Muscle layer of colon (tissue), 2 donors: ENCODE measurements at regions not wholly inside any gene's neighbourhood (a gene's known extent, or its start where the extent isn't known, plus 50 kb on each side); places are given as distances from the start of the nearest gene placed in this dataset.
"Not testable (repeated sequence)": the region's sequence is repeated elsewhere in the genome, so short reads cannot be mapped to it uniquely, and the experiment has no call there.

Experiments used
- H3K27ac ChIP-seq: one replicate; pipeline ENCODE4 v1.7.0; 2013; ENCODE audit warnings: low read depth, mild to moderate bottlenecking, low read length, moderate library complexity
- H3K27me3 ChIP-seq, 2 donors: one replicate each; pipeline ENCODE4 v1.7.0; 2013; ENCODE audit warnings: low read length in 2 of 2, mild to moderate bottlenecking in 2 of 2; ENCODE audit not compliant: insufficient read depth in 2 of 2, control insufficient read depth in 1 of 2
- H3K36me3 ChIP-seq: one replicate; pipeline ENCODE4 v1.7.0; 2013; ENCODE audit warnings: mild to moderate bottlenecking, low read length; ENCODE audit not compliant: insufficient read depth
- H3K4me1 ChIP-seq: one replicate; pipeline ENCODE4 v1.7.0; 2013; ENCODE audit warnings: mild to moderate bottlenecking, low read length; ENCODE audit not compliant: insufficient read depth
- H3K4me3 ChIP-seq, 2 donors: one replicate each; pipeline ENCODE4 v1.7.0; 2013; ENCODE audit warnings: low read length in 2 of 2, low read depth in 1 of 2, mild to moderate bottlenecking in 1 of 2, moderate library complexity in 1 of 2
- H3K9ac ChIP-seq: one replicate; pipeline ENCODE4 v1.7.0; 2013; ENCODE audit warnings: low read length
- H3K9me3 ChIP-seq: one replicate; pipeline ENCODE4 v1.7.0; 2013; ENCODE audit warnings: mild to moderate bottlenecking, low read length
- donor health status: abdominal sarcoma.
- donor health status: Adenocarcinoma of cecum.

- H3K4me1 ChIP-seq: peaks cover 3% of the 10 kb centered on the region
Observed at GRCh38 chr2:11877764-11878163, 131.3 kb downstream of the LPIN1 start.

GRCh38 chr2:11885253-11885652 is 138.8 kb downstream of the LPIN1 start:
- H3K4me1 ChIP-seq, H3K9me3 ChIP-seq, H3K4me3 ChIP-seq, H3K36me3 ChIP-seq, H3K9ac ChIP-seq, H3K27ac ChIP-seq, H3K27me3 ChIP-seq: not testable (repeated sequence)

More at GRCh38 chr2:11877764-11878163, 131.3 kb downstream of the LPIN1 start:
- Histone ChIP-seq H3K9ac (no peak overlapping the region), H3K36me3 (no peaks in the 10 kb centered on the region), H3K27ac (no peak overlapping the region), H3K4me3 (no peak overlapping the region), H3K27me3 (no peaks in the 10 kb centered on the region), H3K9me3 (no peaks in the 10 kb centered on the region)

DNA sequence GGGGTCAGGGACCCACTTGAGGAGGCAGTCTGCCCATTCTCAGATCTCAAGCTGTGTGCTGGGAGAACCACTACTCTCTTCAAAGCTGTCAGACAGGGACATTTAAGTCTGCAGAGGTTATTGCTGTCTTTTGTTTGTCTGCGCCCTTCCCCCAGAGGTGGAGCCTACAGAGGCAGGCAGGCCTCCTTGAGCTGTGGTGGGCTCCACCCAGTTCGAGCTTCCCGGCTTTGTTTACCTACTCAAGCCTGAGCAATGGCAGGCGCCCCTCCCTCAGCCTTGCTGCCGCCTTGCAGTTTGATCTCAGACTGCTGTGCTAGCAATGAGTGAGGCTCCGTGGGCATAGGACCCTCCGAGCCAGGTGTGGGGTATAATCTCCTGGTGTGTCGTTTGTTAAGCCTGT is 140.5 kb downstream of the LPIN1 start:
- not testable (repeated sequence) for H3K36me3 ChIP-seq, H3K9me3 ChIP-seq, H3K9ac ChIP-seq, H3K4me3 ChIP-seq, H3K4me1 ChIP-seq, H3K27me3 ChIP-seq, H3K27ac ChIP-seq

DNA sequence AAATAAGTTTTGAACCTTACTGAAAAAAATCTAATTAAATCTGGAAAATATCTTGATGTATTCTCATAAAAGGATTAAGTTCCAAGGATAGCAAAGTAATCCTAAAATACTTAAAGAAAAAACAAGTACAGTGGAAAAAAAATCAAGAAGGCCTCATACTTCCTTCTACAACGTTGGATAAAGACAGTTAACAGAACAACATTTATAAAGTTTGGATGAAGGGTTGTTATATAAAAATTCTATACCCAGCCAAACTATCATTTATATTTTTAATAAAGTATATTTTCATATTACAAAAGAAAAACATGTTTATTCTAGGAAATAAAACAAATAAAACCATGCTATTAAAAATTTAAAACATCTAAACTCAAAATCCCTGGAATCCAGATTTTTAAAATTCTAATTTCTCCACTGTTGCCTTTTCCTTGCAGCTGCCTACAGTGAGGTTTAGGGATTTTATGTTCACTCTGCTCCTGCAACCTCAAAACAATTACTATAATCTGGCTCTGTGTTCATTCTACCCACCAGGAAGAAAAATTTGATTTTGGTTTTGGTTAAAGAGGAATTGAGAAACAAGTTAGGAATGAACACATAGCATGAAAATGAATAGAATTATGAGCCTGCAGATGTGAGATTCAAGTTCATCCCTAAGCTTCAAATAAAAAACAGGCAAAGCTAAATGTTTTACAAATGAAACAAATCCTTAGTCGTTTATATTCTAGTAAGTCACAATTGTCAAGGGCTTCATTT is 142.8 kb downstream of the LPIN1 start:
- Histone ChIP-seq H3K4me3 (no peak overlapping the region), H3K36me3 (no peaks in the 10 kb centered on the region), H3K9ac (no peak overlapping the region), H3K9me3 (no peaks in the 10 kb centered on the region), H3K27ac (no peak overlapping the region), H3K27me3 (no peaks in the 10 kb centered on the region), H3K4me1 (no peaks in the 10 kb centered on the region)

DNA sequence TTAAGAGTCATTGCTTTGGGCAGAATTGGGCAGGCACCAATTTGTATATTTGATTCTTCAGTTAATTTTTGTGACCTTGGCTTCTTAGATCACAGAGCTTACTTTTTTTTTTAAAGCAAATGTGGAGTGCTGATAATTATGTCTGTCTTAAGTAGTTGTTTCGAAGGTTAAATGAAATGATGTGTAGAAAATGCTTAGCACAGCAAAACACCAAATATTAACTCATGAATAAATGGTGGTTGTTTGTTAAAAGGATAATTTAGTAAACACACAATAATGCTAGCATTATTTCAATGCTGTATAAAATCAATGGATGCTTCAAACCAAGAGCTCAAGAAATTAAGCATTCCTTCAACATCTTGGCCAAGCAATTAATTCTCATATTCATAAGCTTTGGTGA is 143.4 kb downstream of the LPIN1 start:
- Histone ChIP-seq H3K9me3 (no peaks in the 10 kb centered on the region), H3K4me1 (no peaks in the 10 kb centered on the region), H3K27me3 (no peaks in the 10 kb centered on the region), H3K4me3 (no peak overlapping the region), H3K27ac (no peak overlapping the region), H3K9ac (no peak overlapping the region), H3K36me3 (no peaks in the 10 kb centered on the region)

- no peak overlapping the region for H3K9ac ChIP-seq
- H3K27me3 ChIP-seq: no peaks in the 10 kb centered on the region
- H3K36me3 ChIP-seq: no peaks in the 10 kb centered on the region
- no peaks in the 10 kb centered on the region for H3K4me1 ChIP-seq
- no peaks in the 10 kb centered on the region for H3K9me3 ChIP-seq
- no peak overlapping the region for H3K27ac ChIP-seq
- H3K4me3 ChIP-seq: no peak overlapping the region
Observed at GRCh38 chr2:11891028-11891427, 144.6 kb downstream of the LPIN1 start.

GRCh38 chr2:11891671-11892440 is 145.4 kb downstream of the LPIN1 start:
- Histone ChIP-seq H3K27ac (no peak overlapping the region), H3K36me3 (no peaks in the 10 kb centered on the region)

GRCh38 chr2:11896386-11896785 is 150.0 kb downstream of the LPIN1 start:
- H3K9ac ChIP-seq: no peak overlapping the region
- H3K4me1 ChIP-seq: no peaks in the 10 kb centered on the region
- H3K36me3 ChIP-seq: no peaks in the 10 kb centered on the region
- H3K27ac ChIP-seq: no peak overlapping the region
- no peak overlapping the region for H3K4me3 ChIP-seq
- H3K27me3 ChIP-seq: no peaks in the 10 kb centered on the region
- no peaks in the 10 kb centered on the region for H3K9me3 ChIP-seq

More at GRCh38 chr2:11891671-11892440, 145.4 kb downstream of the LPIN1 start:
- H3K27me3 ChIP-seq: no peaks in the 10 kb centered on the region
- H3K4me3 ChIP-seq: no peak overlapping the region
- no peaks in the 10 kb centered on the region for H3K9me3 ChIP-seq
- no peak overlapping the region for H3K9ac ChIP-seq
- no peaks in the 10 kb centered on the region for H3K4me1 ChIP-seq

- no peak overlapping the region for H3K27ac ChIP-seq
- no peak overlapping the region for H3K9ac ChIP-seq
- H3K36me3 ChIP-seq: no peaks in the 10 kb centered on the region
- no peak overlapping the region for H3K4me3 ChIP-seq
- H3K27me3 ChIP-seq: no peaks in the 10 kb centered on the region
- no peaks in the 10 kb centered on the region for H3K4me1 ChIP-seq
- H3K9me3 ChIP-seq: no peaks in the 10 kb centered on the region
Observed at GRCh38 chr2:11898576-11898975, 152.1 kb downstream of the LPIN1 start.

DNA sequence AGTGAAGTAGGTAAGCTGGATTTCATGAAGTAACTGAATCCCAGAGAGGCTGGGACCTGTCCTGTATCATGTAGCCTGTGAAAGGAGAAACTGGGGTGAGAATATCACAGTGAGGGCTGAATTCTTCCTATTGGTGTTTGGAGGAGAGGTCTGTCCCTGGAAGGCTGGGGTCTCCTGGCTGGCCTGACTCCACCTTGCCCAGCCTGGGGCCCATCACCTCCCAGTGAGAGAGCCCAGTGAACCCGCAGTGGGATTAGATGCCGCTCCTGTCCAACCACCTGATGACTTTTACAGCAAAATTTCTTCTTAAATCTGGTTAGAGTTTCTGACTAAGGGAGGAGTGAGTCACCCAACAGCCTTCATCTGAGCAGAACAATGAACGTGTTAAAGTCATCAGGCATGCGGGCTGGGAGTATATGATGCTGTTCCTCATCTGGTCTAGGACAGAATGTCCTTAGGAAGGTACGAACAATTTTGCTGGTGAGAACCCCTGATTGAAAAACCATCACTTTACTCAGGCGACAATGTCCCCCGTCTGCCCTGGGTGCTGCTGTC is 152.9 kb downstream of the LPIN1 start:
- Histone ChIP-seq H3K9ac (no peak overlapping the region), H3K9me3 (no peaks in the 10 kb centered on the region), H3K4me1 (no peaks in the 10 kb centered on the region), H3K36me3 (no peaks in the 10 kb centered on the region), H3K27me3 (no peaks in the 10 kb centered on the region), H3K27ac (no peak overlapping the region), H3K4me3 (no peak overlapping the region)

DNA sequence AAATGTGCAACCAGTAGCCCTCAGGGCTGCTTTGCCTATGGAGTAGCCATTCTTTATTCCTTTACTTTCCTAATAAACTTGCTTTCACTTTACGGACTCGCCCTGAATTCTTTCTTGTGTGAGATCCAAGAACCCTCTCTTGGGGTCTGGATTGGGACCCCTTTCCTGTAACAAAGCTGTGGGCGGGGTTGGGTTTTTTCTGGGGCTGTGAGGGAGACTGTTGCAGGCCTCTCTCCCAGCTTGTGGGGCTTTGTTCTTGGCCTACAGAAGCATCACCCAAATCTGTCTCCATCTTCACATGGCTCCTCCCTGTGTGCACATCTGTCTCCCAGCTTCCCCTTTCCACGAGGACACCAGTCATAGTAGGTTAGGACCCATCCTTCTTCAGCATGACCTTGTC is 154.5 kb downstream of the LPIN1 start:
- H3K36me3 ChIP-seq: not testable (repeated sequence)

More for the DNA sequence above, 154.5 kb downstream of the LPIN1 start:
- not testable (repeated sequence) for H3K27me3 ChIP-seq, H3K4me1 ChIP-seq, H3K9me3 ChIP-seq, H3K4me3 ChIP-seq, H3K9ac ChIP-seq, H3K27ac ChIP-seq
